ENCODE measurements at regions not wholly inside any gene's neighbourhood (a gene's known extent, or its start where the extent isn't known, plus 50 kb on each side); places are given as distances from the start of the nearest gene placed in this dataset.

- TF ChIP-seq CTCF (IDR thresholded peaks at IDR 0.05) (no peak), ZFX (IDR thresholded peaks at IDR 0.05; ENCODE audit: borderline replicate concordance) (no peak)
Observed at GRCh38 chr11:95465887-95466286, 234.9 kb upstream of the SESN3 start.
